Kidney epithelial cell (primary cell): ENCODE measurements at regions not wholly inside any gene's neighbourhood (a gene's known extent, or its start where the extent isn't known, plus 50 kb on each side); places are given as distances from the start of the nearest gene placed in this dataset.
A peak's percentile ranks its signal among the peaks of the same experiment; 100 is the strongest.

Source experiments
- DNase-seq: peaks from one replicate; pipeline ENCODE4 v3.0.0-alpha.2; 2010; ENCODE audit warnings: low read depth
- H3K27me3 ChIP-seq: 2 replicates; pipeline ENCODE4 v1.6.0; 2011; ENCODE audit warnings: low read length; ENCODE audit not compliant: control insufficient read depth, insufficient read depth
- H3K36me3 ChIP-seq: 2 replicates; pipeline ENCODE4 v1.5.1; 2011; ENCODE audit warnings: low read length; ENCODE audit not compliant: control insufficient read depth, insufficient read depth
- H3K4me3 ChIP-seq: 2 replicates; pipeline ENCODE4 v1.5.1; 2011; ENCODE audit warnings: low read depth, mild to moderate bottlenecking, control low read depth, low read length
- TF ChIP-seq, protein P1 (sequence below): IDR thresholded peaks from 2 replicates; pipeline ENCODE4 v1.5.1; 2011; ENCODE audit warnings: mild to moderate bottlenecking, moderate library complexity, low read length, control low read depth, inconsistent platforms; ENCODE audit not compliant: insufficient read depth, poor library complexity, severe bottlenecking

DNA sequence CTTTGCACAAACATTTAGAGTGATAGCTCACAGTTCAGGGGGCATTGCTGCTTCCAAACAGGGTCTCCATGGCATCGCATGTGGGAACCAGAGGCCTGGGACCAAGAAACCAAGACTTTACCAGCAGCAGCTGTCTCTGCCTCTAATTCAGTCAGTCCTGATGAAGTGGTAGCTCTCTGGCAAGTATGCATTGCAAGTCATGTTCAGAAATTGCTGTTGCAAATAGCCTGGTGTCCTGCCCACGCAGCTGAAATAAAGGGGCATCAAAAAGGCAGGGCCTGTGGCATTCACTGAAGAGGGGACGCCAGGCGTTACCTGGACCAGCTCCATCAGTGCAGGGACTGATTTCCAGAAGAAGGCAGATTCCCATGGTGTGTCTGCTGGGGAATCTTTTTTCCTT is 121.3 kb downstream of the CD47 start:
- no peak for DNase-seq
- H3K4me3 ChIP-seq: no peak overlapping the region
- no peaks in the 10 kb centered on the region for H3K27me3 ChIP-seq
- TF ChIP-seq, protein P1, sequence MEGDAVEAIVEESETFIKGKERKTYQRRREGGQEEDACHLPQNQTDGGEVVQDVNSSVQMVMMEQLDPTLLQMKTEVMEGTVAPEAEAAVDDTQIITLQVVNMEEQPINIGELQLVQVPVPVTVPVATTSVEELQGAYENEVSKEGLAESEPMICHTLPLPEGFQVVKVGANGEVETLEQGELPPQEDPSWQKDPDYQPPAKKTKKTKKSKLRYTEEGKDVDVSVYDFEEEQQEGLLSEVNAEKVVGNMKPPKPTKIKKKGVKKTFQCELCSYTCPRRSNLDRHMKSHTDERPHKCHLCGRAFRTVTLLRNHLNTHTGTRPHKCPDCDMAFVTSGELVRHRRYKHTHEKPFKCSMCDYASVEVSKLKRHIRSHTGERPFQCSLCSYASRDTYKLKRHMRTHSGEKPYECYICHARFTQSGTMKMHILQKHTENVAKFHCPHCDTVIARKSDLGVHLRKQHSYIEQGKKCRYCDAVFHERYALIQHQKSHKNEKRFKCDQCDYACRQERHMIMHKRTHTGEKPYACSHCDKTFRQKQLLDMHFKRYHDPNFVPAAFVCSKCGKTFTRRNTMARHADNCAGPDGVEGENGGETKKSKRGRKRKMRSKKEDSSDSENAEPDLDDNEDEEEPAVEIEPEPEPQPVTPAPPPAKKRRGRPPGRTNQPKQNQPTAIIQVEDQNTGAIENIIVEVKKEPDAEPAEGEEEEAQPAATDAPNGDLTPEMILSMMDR: no peak
- no peaks in the 10 kb centered on the region for H3K36me3 ChIP-seq

DNA sequence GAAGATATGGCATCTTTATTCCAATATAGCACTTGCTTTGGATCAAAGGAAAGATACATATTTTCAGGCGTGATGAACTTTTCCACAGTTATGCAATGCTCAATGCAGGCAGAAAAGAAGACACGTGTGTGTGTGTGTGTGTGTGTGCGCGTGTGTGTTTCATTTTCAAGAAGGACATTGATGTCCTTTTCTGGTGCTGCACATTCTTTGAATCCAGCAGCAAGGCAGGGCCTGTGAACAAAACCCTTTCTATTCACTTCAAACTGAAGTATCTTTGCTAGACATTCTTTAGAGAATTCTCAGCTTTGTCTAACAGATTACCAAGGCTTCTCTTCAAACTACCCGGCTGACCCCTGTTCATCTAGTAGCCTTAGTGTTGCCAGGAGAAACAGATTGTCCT is 124.6 kb downstream of the CD47 start:
- Histone ChIP-seq H3K27me3 (no peaks in the 10 kb centered on the region), H3K4me3 (no peak overlapping the region), H3K36me3 (no peaks in the 10 kb centered on the region)
- no peak for DNase-seq
- TF ChIP-seq, protein P1: no peak

GRCh38 chr3:107965136-107965655 is 125.6 kb downstream of the CD47 start:
- TF ChIP-seq, protein P1: no peak
- no peak overlapping the region for H3K4me3 ChIP-seq
- H3K36me3 ChIP-seq: no peaks in the 10 kb centered on the region
- H3K27me3 ChIP-seq: no peaks in the 10 kb centered on the region
- no peak for DNase-seq

DNA sequence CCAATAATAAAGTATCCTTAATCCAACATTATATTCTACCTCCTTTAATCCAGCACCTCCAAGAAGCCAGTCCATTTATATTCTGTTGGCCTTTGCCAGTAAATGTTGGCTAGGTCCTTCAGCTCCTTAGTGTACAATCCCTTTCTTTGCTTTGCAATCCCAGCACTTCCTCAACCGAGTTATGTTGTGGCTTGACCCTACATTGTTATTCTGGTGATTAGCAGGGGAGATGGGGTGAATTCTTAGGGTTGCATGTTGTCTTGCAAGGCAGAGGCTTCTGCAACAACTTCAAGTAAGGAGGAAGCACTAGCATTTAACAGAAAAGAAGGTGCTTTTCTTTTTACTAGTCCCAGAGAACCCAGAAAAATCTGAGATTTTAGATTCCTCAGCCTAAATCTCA is 127.2 kb downstream of the CD47 start:
- H3K27me3 ChIP-seq: no peaks in the 10 kb centered on the region
- H3K4me3 ChIP-seq: no peak overlapping the region
- no peak for DNase-seq
- TF ChIP-seq, protein P1: no peak
- H3K36me3 ChIP-seq: no peaks in the 10 kb centered on the region

DNA sequence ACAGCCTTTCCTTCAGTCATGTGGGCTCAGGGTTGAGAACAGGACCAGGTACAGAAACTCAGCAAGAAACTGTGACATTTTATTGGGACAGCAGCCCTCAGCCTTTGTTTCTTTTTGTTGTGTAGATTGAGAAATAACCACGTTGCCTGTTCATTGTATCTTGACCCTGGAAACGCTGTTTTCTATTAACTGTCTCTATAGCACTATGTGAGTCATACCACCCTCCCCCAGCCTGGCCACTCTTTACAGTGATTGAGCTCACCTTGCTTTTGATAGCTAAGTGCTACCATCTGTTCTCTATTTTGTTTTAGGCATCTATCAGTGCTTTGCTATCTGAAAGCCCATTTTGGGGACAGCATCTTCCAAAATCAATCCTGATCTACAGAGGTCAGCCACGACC is 127.9 kb downstream of the CD47 start:
- no peak overlapping the region for H3K4me3 ChIP-seq
- TF ChIP-seq, protein P1: no peak
- no peaks in the 10 kb centered on the region for H3K27me3 ChIP-seq
- peak; percentile 61 for DNase-seq
- no peaks in the 10 kb centered on the region for H3K36me3 ChIP-seq

DNA sequence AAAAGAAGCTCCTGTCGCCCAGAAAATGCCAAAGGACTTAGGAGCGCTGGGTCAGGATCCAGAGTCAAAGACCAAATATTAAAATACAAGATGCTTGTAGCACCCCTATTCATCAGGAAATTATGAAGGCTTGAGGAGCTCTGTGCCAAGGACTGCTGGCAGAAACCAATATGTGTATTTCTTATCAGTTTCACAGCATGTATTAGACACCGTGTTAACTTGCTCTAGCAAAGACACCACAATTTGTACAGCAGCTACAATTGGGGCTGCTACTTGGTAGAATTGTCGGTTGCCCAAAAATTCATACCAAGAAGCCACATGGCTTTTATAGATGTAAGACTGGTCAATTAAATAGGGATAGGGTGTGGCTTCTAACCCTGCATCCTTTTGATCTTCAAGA is 128.8 kb downstream of the CD47 start:
- no peak for DNase-seq
- TF ChIP-seq, protein P1: no peak
- Histone ChIP-seq H3K36me3 (no peaks in the 10 kb centered on the region), H3K27me3 (no peaks in the 10 kb centered on the region), H3K4me3 (no peak overlapping the region)
